ENCODE measurements at regions not wholly inside any gene's neighbourhood (a gene's known extent, or its start where the extent isn't known, plus 50 kb on each side); places are given as distances from the start of the nearest gene placed in this dataset.
"Not testable (repeated sequence)": the region's sequence is repeated elsewhere in the genome, so short reads cannot be mapped to it uniquely, and the experiment has no call there.

DNA sequence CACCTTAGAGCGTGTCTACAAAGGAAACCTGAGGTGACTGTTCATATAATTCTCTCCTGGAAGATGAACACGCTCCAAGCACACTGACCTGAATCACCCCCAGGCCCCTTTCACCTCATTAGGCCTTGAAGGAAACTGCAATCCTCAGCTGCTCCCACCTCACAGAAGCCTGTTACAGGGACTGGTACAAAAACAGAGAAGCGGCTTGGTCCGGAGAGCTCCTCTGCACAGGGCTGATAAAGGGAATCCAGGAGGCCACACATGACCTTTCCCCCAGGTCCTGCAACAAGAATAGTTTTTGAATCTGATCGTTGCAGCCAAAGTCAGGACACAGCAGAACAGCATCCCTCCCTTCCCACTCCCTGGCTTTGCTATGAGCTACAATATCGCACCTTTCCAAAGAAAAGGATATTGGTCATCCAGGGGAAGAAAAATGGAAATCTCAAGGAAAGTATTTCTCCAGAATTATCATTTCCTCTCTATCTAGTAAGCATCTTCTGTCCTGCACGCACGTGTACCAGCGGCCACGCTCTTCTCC lies 666.7 kb downstream of the UQCRFS1 start (continued):
- TF ChIP-seq, protein P1, sequence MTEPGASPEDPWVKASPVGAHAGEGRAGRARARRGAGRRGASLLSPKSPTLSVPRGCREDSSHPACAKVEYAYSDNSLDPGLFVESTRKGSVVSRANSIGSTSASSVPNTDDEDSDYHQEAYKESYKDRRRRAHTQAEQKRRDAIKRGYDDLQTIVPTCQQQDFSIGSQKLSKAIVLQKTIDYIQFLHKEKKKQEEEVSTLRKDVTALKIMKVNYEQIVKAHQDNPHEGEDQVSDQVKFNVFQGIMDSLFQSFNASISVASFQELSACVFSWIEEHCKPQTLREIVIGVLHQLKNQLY (CRISPR knock-in tag; IDR thresholded peaks at IDR 0.05) = no peak
- TF ChIP-seq FOXJ3 (CRISPR knock-in tag; IDR thresholded peaks at IDR 0.05; ENCODE audit: borderline replicate concordance) = no peak
- no peak for TF ChIP-seq HMGA2 (CRISPR knock-in tag; IDR thresholded peaks at IDR 0.05)
- TF ChIP-seq ZNF396 (CRISPR knock-in tag; IDR thresholded peaks at IDR 0.05; ENCODE audit: borderline replicate concordance) = no peak
- no peak for TF ChIP-seq CREB1 (CRISPR knock-in tag; IDR thresholded peaks at IDR 0.05)
- no peak for TF ChIP-seq FOXK1 (CRISPR knock-in tag; IDR thresholded peaks at IDR 0.05)
- no peak for TF ChIP-seq ZNF138 (CRISPR knock-in tag; conservative IDR thresholded peaks at IDR 0.05)
- TF ChIP-seq NFYB (CRISPR knock-in tag; conservative IDR thresholded peaks at IDR 0.05; ENCODE audit: low read depth) = no peak
- TF ChIP-seq JUN (CRISPR knock-in tag; IDR thresholded peaks at IDR 0.05) = no peak
- TF ChIP-seq, protein P2, sequence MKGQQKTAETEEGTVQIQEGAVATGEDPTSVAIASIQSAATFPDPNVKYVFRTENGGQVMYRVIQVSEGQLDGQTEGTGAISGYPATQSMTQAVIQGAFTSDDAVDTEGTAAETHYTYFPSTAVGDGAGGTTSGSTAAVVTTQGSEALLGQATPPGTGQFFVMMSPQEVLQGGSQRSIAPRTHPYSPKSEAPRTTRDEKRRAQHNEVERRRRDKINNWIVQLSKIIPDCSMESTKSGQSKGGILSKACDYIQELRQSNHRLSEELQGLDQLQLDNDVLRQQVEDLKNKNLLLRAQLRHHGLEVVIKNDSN (CRISPR knock-in tag; IDR thresholded peaks at IDR 0.05) = no peak

DNA sequence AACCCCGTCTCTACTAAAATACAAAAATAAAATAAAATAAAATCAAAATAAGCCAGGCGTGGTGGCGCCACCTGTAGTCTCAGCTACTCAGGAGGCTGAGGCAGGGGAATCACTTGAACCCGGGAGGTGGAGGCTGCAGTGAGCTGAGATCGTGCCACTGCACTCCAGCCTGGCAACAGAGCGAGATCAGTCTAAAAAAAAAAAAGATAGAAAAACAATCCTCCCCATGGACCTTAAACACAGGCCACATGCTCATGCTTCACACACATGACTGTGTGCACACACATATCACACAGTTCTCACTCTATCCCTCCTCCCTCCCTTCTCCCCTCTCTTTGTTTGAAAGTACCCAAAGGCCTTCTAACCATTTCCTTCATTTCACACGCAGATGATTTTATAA lies 667.6 kb downstream of the UQCRFS1 start:
- CTCF ChIA-PET = interaction anchor here (0.5 to 1.3 kb wide), 6 partner anchors 8 to 122 kb away, joined by 3 to 5 read pairs (median 4); no protein-coding TSS in a partner anchor
- H3K27ac Mint-ChIP-seq, POLR2A ChIA-PET: not testable (repeated sequence)

DNA sequence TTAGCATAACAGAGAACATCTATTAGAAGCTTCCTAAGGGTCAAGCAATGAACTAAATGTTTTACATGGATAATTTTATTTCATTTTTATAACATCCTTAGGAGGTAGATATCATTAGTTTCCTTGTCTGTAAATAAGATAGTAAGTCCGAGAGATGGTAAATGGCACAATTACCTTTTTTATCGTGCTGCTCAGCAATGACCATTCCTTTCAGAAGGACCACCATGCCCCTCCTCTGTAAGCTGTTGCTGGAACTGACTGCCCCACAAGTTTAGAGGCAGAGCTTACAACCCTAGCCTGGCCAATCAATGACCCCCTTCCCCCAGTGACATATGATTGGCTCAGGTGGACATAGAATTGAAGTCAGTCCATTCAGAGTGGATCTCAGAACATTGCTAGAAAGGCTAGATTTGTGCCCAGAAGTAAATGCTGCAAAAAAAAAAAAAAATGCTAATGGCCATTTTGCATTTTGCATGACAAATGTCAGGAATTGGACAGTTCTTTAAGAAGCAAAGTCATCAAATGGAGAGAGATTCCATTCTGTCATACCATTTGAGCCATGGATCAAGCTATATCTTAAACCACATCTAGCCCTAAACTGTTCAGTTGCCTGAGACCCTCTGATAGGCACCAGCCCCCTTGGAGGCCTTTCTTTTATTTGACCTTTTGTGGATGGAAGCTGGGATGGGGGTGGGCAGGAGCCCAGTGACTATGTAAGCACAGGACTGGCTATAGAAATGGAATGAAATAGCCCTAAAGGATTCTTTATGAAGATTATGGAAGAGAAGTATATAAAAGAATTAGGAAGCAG lies 668.3 kb downstream of the UQCRFS1 start:
- no peak overlapping the region for H3K4me3 Mint-ChIP-seq
- H3K9me3 Mint-ChIP-seq = no peaks in the 10 kb centered on the region
- peak overlapping the region; percentile 50; the same call in 1 of the 2 replicates for H3K27ac Mint-ChIP-seq
- CTCF ChIA-PET = interaction anchor here (0.7 to 1.3 kb wide), 5 partner anchors 72 to 180 kb away, joined by 3 to 5 read pairs (median 4); no protein-coding TSS in a partner anchor
- TF ChIP-seq, protein P3, sequence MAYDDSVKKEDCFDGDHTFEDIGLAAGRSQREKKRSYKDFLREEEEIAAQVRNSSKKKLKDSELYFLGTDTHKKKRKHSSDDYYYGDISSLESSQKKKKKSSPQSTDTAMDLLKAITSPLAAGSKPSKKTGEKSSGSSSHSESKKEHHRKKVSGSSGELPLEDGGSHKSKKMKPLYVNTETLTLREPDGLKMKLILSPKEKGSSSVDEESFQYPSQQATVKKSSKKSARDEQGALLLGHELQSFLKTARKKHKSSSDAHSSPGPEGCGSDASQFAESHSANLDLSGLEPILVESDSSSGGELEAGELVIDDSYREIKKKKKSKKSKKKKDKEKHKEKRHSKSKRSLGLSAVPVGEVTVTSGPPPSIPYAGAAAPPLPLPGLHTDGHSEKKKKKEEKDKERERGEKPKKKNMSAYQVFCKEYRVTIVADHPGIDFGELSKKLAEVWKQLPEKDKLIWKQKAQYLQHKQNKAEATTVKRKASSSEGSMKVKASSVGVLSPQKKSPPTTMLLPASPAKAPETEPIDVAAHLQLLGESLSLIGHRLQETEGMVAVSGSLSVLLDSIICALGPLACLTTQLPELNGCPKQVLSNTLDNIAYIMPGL (CRISPR knock-in tag; IDR thresholded peaks at IDR 0.05) = no peak
- TF ChIP-seq, protein P4, sequence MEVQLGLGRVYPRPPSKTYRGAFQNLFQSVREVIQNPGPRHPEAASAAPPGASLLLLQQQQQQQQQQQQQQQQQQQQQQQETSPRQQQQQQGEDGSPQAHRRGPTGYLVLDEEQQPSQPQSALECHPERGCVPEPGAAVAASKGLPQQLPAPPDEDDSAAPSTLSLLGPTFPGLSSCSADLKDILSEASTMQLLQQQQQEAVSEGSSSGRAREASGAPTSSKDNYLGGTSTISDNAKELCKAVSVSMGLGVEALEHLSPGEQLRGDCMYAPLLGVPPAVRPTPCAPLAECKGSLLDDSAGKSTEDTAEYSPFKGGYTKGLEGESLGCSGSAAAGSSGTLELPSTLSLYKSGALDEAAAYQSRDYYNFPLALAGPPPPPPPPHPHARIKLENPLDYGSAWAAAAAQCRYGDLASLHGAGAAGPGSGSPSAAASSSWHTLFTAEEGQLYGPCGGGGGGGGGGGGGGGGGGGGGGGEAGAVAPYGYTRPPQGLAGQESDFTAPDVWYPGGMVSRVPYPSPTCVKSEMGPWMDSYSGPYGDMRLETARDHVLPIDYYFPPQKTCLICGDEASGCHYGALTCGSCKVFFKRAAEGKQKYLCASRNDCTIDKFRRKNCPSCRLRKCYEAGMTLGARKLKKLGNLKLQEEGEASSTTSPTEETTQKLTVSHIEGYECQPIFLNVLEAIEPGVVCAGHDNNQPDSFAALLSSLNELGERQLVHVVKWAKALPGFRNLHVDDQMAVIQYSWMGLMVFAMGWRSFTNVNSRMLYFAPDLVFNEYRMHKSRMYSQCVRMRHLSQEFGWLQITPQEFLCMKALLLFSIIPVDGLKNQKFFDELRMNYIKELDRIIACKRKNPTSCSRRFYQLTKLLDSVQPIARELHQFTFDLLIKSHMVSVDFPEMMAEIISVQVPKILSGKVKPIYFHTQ (CRISPR knock-in tag; IDR thresholded peaks at IDR 0.05) = no peak
- TF ChIP-seq, protein P5, sequence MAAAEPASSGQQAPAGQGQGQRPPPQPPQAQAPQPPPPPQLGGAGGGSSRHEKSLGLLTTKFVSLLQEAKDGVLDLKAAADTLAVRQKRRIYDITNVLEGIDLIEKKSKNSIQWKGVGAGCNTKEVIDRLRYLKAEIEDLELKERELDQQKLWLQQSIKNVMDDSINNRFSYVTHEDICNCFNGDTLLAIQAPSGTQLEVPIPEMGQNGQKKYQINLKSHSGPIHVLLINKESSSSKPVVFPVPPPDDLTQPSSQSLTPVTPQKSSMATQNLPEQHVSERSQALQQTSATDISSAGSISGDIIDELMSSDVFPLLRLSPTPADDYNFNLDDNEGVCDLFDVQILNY (CRISPR knock-in tag; IDR thresholded peaks at IDR 0.05) = no peak
- TF ChIP-seq ZBTB21 (CRISPR knock-in tag; IDR thresholded peaks at IDR 0.05; ENCODE audit: borderline replicate concordance) (no peak), SMAD3 (CRISPR knock-in tag; IDR thresholded peaks at IDR 0.05; ENCODE audit: borderline replicate concordance) (no peak), PRRX2 (CRISPR knock-in tag; IDR thresholded peaks at IDR 0.05) (no peak), CREB1 (CRISPR knock-in tag; IDR thresholded peaks at IDR 0.05) (no peak), GABPB1 (CRISPR knock-in tag; IDR thresholded peaks at IDR 0.05) (no peak)
- TF ChIP-seq, protein P6, sequence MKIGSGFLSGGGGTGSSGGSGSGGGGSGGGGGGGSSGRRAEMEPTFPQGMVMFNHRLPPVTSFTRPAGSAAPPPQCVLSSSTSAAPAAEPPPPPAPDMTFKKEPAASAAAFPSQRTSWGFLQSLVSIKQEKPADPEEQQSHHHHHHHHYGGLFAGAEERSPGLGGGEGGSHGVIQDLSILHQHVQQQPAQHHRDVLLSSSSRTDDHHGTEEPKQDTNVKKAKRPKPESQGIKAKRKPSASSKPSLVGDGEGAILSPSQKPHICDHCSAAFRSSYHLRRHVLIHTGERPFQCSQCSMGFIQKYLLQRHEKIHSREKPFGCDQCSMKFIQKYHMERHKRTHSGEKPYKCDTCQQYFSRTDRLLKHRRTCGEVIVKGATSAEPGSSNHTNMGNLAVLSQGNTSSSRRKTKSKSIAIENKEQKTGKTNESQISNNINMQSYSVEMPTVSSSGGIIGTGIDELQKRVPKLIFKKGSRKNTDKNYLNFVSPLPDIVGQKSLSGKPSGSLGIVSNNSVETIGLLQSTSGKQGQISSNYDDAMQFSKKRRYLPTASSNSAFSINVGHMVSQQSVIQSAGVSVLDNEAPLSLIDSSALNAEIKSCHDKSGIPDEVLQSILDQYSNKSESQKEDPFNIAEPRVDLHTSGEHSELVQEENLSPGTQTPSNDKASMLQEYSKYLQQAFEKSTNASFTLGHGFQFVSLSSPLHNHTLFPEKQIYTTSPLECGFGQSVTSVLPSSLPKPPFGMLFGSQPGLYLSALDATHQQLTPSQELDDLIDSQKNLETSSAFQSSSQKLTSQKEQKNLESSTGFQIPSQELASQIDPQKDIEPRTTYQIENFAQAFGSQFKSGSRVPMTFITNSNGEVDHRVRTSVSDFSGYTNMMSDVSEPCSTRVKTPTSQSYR (CRISPR knock-in tag; IDR thresholded peaks at IDR 0.05) = no peak
- TF ChIP-seq, protein P7, sequence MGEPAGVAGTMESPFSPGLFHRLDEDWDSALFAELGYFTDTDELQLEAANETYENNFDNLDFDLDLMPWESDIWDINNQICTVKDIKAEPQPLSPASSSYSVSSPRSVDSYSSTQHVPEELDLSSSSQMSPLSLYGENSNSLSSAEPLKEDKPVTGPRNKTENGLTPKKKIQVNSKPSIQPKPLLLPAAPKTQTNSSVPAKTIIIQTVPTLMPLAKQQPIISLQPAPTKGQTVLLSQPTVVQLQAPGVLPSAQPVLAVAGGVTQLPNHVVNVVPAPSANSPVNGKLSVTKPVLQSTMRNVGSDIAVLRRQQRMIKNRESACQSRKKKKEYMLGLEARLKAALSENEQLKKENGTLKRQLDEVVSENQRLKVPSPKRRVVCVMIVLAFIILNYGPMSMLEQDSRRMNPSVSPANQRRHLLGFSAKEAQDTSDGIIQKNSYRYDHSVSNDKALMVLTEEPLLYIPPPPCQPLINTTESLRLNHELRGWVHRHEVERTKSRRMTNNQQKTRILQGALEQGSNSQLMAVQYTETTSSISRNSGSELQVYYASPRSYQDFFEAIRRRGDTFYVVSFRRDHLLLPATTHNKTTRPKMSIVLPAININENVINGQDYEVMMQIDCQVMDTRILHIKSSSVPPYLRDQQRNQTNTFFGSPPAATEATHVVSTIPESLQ (CRISPR knock-in tag; IDR thresholded peaks at IDR 0.05) = no peak
- DNase-seq (ENCODE audit: low spot score) = no peak
- peaks cover 15% of the 10 kb centered on the region for H3K4me1 Mint-ChIP-seq
- no peaks in the 10 kb centered on the region for H3K27me3 Mint-ChIP-seq (ENCODE audit: low read depth)
- POLR2A ChIA-PET = no interaction called here
- H3K36me3 Mint-ChIP-seq = 0 out of 2 replicates have a peak, but pooled peaks cover 3% of the 10 kb centered on the region
- ATAC-seq = no peak

More for the DNA sequence above, 667.6 kb downstream of the UQCRFS1 start:
- not testable (repeated sequence) for H3K27me3 Mint-ChIP-seq (ENCODE audit: low read depth); H3K36me3 Mint-ChIP-seq; H3K4me3 Mint-ChIP-seq; ATAC-seq; DNase-seq (ENCODE audit: low spot score); H3K9me3 Mint-ChIP-seq
- H3K4me1 Mint-ChIP-seq = peaks cover 15% of the 10 kb centered on the region

All from WTC11 (cell line).